Stimulated activated CD8-positive, alpha-beta memory T cell treated with anti-CD3 and anti-CD28 coated beads, Interleukin-4, amount 100 ng/mL, for 24 hours (primary cell): ENCODE measurements at regions not wholly inside any gene's neighbourhood (a gene's known extent, or its start where the extent isn't known, plus 50 kb on each side); places are given as distances from the start of the nearest gene placed in this dataset.
"Not testable (repeated sequence)": the region's sequence is repeated elsewhere in the genome, so short reads cannot be mapped to it uniquely, and the experiment has no call there.

ENCODE experiments used
- DNase-seq: peaks from one replicate; pipeline ENCODE4 v3.0.0-alpha.2; 2020; ENCODE audit warnings: low read depth

- no peak for DNase-seq
These were observed 134.8 kb downstream of the RTP5 start for GRCh38 chr2:242004223-242004901.

GRCh38 chr2:242004902-242005230, 135.3 kb downstream of the RTP5 start:
- no peak for DNase-seq

GRCh38 chr2:242006091-242006634, 136.6 kb downstream of the RTP5 start:
- DNase-seq, result not testable (repeated sequence)

- not testable (repeated sequence) for DNase-seq
These were observed 139.4 kb downstream of the RTP5 start for GRCh38 chr2:242008908-242009307.

- not testable (repeated sequence) for DNase-seq
These were observed 140.3 kb downstream of the RTP5 start for GRCh38 chr2:242009846-242010245.

GRCh38 chr2:242010252-242011166, 141.0 kb downstream of the RTP5 start:
- not testable (repeated sequence) for DNase-seq

- no peak for DNase-seq
These were observed 141.6 kb downstream of the RTP5 start for GRCh38 chr2:242011167-242011513.

GRCh38 chr2:242011516-242011915, 142.0 kb downstream of the RTP5 start:
- no peak for DNase-seq

GRCh38 chr2:242011991-242012764, 142.6 kb downstream of the RTP5 start:
- DNase-seq, result no peak

- DNase-seq, result no peak
These were observed 143.6 kb downstream of the RTP5 start for GRCh38 chr2:242012956-242013764.

- no peak for DNase-seq
These were observed 144.2 kb downstream of the RTP5 start for GRCh38 chr2:242013771-242014170.

- no peak for DNase-seq
These were observed 145.9 kb downstream of the RTP5 start for GRCh38 chr2:242015108-242016065.

- DNase-seq, result no peak
These were observed 147.6 kb downstream of the RTP5 start for GRCh38 chr2:242017086-242017485.

- DNase-seq, result not testable (repeated sequence)
These were observed 148.9 kb downstream of the RTP5 start for GRCh38 chr2:242018416-242018815.

GRCh38 chr2:242019344-242019743, 149.8 kb downstream of the RTP5 start:
- no peak for DNase-seq

GRCh38 chr2:242020196-242021004, 150.9 kb downstream of the RTP5 start:
- DNase-seq, result no peak

GRCh38 chr2:242022550-242023290, 153.2 kb downstream of the RTP5 start:
- DNase-seq, result no peak

GRCh38 chr2:242024751-242025355, 155.3 kb downstream of the RTP5 start:
- no peak for DNase-seq
